ENCODE measurements at regions not wholly inside any gene's neighbourhood (a gene's known extent, or its start where the extent isn't known, plus 50 kb on each side); places are given as distances from the start of the nearest gene placed in this dataset.

- DNase-seq, result no peak
Observed at GRCh38 chr20:57867807-57868206, 158.0 kb upstream of the PMEPA1 start.

GRCh38 chr20:57867181-57867803, 157.5 kb upstream of the PMEPA1 start:
- no peak for DNase-seq

DNA sequence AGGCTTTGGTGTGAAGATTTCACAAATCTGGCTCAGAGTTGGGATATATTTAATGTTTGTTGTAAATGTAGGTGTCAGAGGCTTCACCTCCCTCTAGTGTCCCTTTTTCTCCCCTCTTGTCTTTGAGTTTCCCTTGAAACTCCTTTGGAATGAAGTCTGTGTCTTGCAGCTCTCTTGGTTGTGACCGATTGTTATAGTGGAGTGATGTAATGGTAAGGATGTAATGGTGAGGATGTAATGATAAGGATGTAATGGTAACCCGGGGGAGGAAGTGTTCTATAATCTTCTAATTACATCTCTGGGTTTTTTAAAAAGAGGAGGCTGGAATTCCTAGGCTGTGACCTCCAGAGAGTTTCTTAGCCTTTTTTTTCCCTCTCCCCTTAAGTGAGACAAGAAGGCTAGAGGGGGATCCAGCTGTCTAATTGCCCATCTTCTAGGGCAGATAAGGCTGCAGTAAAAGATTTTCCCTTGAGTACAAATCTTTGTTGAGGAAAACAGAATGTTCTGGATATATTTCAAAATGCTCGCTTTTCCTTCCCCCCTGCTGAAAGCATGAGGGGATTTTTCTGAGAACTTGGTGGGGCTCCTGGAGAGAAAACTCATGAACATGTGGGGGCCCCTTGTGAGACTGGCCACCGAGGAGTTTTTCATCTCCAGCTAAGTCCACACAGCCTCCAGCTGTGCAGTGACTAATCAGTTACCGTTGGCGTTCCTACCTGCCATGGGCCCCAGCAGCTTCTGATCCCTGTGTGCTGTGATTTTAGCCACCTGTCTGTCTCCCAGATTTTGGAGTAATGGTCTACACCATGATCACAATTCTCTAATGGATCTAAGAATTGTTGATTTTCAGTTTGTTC, 156.7 kb upstream of the PMEPA1 start:
- no peak for DNase-seq

DNA sequence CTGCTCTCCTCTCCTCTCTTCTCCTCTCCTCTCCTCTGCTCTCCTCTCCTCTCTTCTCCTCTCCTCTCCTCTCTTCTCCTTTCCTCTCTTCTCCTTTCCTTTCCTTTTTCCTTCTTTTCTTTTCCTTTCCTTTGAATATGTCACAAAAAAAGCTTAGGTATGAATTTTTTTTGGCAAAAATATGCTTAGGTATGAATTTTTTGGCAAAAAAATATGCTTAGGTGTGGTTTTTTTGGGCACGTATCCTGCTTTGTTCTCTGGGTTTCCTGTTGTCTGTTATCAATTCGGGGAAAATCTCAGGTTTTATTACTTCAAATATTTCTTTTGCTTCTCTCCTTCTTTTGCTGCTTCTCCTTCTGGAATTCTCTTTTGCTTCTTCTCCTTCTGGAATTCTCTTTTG, 155.5 kb upstream of the PMEPA1 start:
- DNase-seq, result no peak

DNA sequence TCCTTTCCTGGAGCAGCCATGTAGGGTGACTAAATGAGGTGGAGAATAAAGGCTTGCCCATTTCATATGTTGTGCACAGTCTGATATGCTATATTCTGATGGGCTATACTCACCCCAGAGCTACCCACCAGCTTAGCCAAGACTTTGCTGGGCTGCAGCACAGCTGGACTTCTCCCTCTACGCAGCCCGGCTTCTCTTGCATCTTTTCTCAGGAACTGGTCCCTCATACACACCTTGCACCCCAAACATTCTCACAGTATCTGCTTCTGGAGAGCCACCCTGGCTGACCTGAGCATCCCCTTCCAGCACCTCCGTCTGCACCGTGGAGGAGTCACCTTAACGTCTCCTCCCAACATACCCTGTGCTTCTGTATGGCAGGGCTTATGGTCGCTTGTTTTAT, 150.8 kb upstream of the PMEPA1 start:
- no peak for DNase-seq

GRCh38 chr20:57857969-57858368, 148.2 kb upstream of the PMEPA1 start:
- DNase-seq, result no peak

DNA sequence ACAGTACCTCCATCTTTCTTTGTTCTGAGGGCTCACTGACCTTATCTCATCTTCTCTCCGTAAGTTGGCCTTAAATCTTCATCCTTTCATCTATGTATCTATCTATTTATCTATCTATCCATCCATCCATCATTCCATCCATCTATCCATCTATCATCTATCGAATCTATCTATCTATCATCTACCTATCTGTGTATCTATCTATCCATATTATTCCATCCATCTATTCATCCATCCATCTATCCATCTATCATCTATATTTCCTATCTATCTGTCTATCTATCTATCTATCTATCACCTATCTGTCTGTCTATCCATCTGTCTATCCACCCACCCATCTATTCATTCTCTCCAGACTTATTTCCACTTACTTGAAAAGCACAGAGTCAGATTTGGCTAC, 147.3 kb upstream of the PMEPA1 start:
- DNase-seq, result no peak

GRCh38 chr20:57856658-57857057, 146.8 kb upstream of the PMEPA1 start:
- DNase-seq, result no peak

DNA sequence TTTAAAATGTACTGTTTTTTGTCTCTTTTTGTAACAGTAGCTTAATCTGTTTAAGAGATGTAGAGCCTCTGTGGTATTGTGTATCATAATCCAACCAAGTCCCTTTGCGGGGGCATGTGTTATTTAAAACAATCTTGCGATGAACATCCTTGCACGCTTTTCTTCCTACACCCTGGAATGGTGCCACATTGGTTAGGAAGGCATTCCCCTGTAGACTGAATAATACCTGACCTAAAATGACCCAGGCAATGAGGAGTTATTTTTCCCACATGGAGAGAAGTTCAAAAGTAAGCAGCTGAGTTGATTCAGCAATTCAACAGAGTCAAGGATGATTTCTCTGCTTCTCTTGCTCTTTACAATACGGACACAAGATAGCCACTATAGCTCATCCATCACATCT, 142.0 kb upstream of the PMEPA1 start:
- no peak for DNase-seq

DNA sequence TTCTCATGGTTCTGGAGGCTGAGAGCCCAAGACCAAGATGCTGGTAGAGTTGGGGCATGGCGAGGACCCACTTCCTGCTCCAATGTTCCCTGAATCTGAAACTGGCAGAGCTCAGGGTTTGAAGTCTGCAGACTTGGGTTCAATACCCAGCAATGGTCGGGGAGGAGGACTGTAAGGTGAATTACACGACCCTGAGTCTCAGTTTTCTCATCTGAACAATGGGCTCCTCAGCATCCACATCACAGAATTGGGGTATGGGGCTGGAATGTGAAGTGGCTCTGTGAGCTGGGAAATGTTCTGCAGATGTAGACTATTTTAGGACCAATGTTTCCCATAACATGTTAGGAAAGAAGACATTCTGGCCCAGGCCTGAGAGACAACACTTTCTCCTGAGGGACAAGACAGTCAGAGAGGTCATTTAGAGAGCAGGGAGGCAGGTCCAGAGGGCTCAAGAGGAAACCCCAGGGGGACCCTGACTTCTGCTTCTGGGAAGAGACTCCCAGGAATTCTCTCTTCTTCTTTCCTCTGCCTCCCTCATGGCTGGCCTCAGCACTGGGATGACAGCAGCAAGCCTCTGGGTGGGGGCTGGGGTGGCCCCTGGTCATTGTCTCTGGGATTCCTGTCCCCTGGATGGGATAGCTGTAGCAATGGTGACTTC, 141.3 kb upstream of the PMEPA1 start:
- no peak for DNase-seq

- no peak for DNase-seq
Observed at GRCh38 chr20:57849521-57850215, 139.9 kb upstream of the PMEPA1 start.

- DNase-seq, result no peak
Observed at GRCh38 chr20:57849121-57849520, 139.3 kb upstream of the PMEPA1 start.

DNA sequence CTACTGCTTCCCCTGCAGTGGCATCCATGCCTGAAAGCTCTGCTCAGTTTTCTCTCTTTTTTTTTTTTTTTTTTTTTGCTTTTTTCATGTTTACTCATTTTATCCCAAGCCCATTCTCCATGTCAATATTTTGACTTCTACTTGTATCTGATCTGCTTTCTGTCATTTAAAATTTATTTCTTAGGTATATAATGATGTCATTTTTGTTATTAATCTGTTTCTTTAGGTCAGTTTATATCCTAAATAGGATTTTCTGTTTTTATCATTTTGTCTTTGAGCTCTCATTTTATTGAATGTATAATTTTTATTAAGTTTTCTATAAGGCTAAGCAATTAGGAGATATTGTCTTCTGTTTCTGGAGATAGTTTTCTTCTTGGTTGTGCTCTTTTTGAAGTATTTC, 138.5 kb upstream of the PMEPA1 start:
- DNase-seq, result no peak

DNA sequence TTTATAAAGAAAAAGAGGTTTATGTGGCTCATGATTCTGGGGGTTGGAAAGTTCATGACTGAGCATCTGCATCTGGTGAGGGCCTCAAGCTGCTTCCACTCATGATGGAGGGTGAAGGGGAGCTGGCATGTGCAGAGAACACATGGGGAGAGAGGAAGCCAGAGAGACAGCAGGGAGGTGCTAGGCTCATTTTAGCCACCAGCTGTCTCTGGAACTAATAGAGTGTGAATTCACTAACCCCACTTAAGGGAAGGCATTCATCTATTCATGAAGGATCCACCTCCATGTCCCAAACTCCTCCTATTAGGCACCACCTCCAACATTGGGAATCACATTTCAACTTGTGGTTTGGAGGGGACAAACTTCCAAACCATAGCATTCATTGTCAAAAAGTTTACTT, 137.3 kb upstream of the PMEPA1 start:
- DNase-seq, result no peak

DNA sequence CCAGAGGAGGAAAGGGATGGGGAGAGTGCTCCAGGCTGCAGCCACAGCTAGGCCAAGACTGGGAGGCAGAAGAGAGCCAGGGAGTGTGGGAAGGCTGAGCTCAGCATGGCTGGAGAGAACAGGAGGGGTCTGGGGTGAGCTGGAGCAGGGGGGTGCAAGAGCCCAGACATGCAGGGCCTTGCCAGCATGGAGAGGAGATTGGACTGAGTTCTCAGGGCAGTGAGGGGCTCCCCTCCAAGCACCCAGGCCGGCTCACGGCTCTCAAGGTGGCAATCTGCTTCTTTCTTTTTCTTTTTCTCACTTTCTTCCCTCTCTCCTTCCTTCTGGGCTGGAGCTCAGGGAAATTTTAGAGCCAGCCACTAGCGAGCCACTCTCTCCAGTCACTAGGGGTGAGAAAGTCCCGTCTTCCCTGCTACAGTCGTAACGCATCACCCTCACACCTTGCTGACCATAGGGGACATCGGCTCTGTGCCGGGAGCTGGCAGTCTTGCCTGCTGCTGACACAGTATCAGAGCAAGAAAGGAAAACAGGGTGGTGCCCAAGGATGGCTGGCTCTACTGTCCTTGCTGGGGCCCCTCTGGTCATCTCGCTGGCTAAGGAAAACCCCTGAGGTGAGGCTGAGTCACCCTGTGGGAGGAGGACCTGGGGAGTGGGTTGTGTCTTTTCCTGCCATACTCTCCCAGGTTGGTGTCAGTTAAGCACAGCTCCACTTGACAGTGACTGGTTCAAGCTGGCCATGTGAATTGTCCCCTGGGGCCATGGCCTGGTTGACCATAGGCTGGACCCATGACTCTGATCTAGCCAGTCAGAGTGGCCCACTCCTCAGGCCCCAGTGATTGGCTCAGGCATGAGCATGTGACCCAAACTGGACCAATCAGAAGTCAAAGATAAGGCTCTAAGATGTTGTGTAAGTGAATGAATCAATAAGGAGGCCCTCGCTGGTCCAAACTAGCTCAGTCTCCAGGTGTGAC, 135.1 kb upstream of the PMEPA1 start:
- DNase-seq, result no peak

DNA sequence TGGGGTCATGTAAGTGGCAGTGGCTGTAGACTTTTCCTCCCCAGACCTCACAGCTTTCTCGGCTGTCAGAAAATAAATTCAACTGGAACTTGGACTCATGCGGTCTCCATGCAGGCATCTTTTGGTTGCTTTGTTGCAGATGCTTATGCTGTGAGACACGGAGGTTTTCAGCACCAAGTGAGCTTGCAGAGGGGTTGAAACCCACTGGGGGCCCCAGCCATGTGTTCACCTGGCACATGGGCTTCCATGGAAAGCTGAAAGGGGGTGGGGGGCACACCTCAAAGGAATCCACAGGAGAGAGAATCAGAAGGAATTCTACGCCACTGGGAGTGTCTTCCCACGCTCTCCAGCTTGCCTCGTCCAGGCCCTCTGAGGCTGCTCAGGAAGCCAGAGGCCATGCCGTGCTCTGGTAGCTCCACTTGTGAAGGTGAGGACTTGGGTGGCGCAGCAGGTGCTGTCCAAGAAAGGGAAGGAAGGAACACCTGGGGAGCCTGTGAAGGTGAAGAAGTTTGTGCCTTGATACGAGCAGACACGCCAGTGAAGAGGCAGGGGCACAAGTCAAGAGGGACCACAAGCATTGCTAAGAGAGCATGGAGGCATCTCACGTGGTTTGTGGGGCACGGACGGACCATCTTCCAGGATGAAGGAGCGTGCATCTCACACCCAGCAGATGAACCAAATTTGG, 134.3 kb upstream of the PMEPA1 start:
- no peak for DNase-seq

DNA sequence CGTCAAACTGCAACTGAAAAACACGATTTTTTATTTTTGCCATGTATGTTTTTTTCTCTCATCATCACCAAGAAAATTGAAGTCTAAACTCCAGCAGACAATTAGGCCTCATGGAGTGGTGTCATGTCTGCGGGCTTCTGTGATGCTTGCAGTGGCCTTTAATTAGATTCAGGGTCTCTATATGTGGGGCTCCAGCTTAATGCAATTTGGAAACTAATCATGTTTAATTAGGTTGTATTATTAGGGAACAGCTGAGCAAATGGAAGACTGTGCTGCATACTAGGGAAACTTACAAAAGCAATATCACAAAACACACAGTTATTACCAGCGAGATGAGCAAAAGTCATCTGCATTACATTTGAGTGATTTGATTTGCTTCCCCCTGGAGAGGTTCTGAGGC, 132.9 kb upstream of the PMEPA1 start:
- DNase-seq, result no peak

DNA sequence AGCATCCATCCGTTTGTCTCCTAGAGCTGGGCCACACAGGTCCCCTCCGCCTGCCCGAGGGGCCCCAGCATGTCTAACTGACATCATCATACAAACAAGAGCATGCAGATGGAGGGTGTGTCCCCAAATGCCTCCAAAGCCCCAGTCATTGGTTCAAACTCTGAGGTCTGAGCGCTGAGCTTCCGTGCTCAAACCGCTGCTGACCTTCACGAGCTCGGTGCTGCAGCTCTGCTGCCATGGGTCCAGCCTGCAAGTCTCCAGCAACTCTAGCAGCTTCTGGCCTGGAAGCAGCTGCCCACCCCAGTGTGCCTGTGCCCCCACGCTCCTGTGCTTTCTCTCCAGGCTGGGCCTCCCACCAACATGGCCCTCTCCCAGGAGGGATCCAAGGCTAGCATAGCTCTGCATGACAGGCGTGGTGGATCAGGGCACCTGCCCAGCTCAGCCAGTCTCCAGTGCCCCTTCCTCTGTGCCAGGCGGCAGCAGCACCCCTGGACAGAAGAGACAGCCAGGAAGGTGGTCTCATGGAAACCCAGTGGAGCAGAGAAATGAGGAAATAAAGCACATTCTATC, 131.6 kb upstream of the PMEPA1 start:
- no peak for DNase-seq

GRCh38 chr20:57840504-57841296, 130.9 kb upstream of the PMEPA1 start:
- DNase-seq, result no peak

GRCh38 chr20:57840066-57840465, 130.3 kb upstream of the PMEPA1 start:
- no peak for DNase-seq
